Breast epithelium (tissue), 3 donors: ENCODE measurements at regions not wholly inside any gene's neighbourhood (a gene's known extent, or its start where the extent isn't known, plus 50 kb on each side); places are given as distances from the start of the nearest gene placed in this dataset.

ENCODE experiments used
- POLR2A ChIP-seq: fragments of 450-650 bp; IDR thresholded peaks from one replicate; pipeline ENCODE4 v1.6.1; 2016; ENCODE audit warnings: antibody characterized with exemption, mild to moderate bottlenecking, moderate library complexity
- TF ChIP-seq, protein P1 (sequence below), 3 donors: fragments of 450-650 bp; IDR thresholded peaks; one replicate each; pipeline ENCODE4 v1.5.1; 2016 to 2017; ENCODE audit warnings: antibody characterized with exemption in 3 of 3, mild to moderate bottlenecking in 3 of 3, moderate library complexity in 3 of 3

DNA sequence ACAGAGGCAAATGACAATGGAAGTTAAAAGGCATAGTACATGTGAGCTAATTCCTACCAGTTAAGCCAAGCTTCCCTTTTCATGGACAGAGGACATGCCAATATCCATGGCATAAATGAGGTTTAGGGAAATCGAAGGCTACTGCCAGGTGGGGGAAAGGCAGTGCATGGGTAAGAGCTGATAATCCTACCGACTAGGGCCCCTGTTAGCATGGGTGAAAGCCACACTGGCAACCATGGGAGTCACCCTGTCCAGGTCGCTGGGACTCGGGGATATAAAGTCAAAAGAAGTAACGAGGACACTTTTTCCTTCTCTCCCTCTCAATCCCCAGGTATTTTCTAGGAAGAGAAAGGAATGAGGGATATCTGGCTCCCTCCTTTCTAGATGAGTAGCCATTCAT, 83.7 kb upstream of the CDH19 start:
- no peak for TF ChIP-seq POLR2A
- TF ChIP-seq, protein P1, sequence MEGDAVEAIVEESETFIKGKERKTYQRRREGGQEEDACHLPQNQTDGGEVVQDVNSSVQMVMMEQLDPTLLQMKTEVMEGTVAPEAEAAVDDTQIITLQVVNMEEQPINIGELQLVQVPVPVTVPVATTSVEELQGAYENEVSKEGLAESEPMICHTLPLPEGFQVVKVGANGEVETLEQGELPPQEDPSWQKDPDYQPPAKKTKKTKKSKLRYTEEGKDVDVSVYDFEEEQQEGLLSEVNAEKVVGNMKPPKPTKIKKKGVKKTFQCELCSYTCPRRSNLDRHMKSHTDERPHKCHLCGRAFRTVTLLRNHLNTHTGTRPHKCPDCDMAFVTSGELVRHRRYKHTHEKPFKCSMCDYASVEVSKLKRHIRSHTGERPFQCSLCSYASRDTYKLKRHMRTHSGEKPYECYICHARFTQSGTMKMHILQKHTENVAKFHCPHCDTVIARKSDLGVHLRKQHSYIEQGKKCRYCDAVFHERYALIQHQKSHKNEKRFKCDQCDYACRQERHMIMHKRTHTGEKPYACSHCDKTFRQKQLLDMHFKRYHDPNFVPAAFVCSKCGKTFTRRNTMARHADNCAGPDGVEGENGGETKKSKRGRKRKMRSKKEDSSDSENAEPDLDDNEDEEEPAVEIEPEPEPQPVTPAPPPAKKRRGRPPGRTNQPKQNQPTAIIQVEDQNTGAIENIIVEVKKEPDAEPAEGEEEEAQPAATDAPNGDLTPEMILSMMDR (IDR thresholded peaks at IDR 0.05) = no peak
